ENCODE measurements at regions not wholly inside any gene's neighbourhood (a gene's known extent, or its start where the extent isn't known, plus 50 kb on each side); places are given as distances from the start of the nearest gene placed in this dataset.

DNA sequence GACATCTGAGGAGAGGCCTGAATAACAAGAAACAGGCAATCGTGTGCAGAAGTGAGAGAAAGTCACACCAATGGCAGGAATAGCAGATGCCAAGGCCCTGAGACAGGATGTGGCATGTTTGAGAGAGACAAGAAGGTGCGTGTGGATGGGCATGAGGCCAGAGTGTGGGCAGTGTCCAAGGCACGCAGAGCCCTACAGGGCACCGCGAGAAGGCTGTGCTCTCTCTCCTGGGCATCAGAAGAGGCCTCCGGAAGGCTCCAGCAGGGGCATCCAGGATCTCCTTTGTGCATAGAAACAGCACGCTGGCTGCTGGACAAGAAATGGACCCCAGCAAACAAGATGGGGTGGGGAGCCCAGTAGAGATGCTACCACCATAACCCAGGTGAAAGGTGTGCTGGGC, 239.0 kb upstream of the RAB6C start:
- DNase-seq (ENCODE audit: extremely low read depth in 1 of 11, low read depth in 9 of 11, low spot score in 4 of 11): no peak

DNA sequence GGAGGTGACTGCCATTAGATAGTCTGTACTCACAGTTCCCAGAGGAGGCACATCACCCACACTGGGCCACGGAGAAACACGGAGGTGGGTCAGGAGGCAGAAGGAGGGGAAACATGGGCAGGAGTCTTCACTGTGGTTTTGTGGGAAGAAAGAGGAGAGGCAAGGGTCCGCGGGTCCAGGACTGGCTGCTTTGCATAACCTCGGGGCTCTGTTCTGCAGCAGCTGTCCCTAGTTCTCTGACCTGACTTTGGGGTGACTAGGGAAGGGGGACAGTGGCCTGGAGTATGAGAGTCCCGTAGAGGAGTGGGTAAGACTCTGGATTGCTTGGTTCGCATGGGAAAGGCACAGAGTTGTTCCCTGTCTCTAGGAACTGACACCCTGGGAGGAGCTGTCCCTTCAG, 238.3 kb upstream of the RAB6C start:
- no peak for DNase-seq (ENCODE audit: extremely low read depth in 1 of 11, low read depth in 9 of 11, low spot score in 4 of 11)

DNA sequence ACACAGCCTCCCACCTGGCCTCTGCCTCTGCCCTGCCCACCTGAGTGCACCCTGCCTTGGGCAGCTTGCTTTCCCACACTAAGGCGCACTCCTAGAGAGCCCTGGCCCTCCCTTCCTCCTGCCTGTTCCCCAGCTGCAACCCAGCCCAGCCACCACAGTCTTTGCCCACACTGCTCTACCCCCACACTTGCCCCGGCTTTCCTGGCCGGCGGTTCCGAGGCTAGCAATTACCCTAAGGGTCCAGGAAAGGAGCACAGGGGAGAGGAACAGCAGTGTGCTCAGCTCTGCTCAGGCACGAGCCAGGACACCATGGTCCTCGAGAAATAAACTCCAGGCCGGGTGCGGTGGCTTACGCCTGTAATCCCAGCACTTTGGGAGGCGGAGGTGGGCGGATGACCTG, 237.8 kb upstream of the RAB6C start:
- DNase-seq (ENCODE audit: extremely low read depth in 1 of 11, low read depth in 9 of 11, low spot score in 4 of 11): no peak

DNA sequence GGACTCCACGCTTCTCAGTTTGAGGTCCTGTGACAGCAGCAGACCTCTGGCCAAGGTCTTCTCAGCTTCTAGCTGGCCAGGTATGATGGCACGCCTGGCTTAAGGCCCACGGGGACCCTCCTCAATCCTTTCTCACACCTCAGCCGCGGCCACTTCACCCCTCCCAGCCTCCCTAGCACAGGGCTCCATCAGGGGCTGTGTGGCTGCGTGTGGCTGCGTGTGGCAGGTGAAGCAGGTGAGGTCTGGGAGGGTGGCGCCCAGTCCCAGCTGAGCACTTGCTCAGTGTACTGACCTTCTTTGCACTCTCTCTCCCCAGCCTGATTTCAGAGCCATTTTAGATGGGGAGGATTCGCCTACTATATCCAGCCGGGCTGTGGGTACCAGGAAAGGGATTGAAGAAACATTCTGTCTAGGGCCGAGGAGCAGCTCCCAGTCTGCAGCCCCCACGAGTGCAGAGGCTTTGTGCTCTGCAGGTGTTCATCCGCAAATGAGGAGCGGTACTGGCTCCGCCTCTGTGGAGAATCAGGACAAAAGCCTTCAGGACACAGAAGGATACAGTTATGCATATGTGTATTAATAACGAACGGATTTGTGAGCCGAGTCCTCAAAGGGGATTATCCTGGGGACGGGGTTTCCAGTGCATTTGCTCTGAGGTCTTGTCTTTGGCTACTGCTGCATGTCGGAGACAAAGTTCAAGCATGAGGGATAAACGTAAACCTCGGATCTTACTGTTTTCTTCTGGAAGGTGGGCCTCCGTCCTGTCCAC, 236.9 kb upstream of the RAB6C start:
- DNase-seq (ENCODE audit: extremely low read depth in 1 of 11, low read depth in 9 of 11, low spot score in 4 of 11): no peak

DNA sequence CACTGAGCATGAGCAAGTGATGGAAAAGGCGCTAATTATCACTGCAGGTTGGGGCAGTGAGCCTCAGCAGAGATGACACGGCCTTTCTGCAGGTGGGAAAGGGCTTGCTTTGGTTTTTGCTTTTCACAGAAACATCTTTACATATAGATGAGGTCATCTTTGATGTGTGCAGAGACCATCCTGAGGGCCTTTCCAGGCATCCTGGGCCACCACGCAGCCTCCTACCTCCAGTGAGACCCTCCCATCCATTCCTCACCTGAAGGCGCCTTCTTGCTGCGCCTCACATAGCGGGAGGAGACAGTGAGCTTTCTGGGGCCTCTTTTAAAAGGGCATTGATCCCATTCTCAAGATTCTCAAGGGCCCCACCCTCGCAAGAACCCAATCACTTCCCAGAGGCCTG, 235.3 kb upstream of the RAB6C start:
- DNase-seq (ENCODE audit: extremely low read depth in 1 of 11, low read depth in 9 of 11, low spot score in 4 of 11): no peak

DNA sequence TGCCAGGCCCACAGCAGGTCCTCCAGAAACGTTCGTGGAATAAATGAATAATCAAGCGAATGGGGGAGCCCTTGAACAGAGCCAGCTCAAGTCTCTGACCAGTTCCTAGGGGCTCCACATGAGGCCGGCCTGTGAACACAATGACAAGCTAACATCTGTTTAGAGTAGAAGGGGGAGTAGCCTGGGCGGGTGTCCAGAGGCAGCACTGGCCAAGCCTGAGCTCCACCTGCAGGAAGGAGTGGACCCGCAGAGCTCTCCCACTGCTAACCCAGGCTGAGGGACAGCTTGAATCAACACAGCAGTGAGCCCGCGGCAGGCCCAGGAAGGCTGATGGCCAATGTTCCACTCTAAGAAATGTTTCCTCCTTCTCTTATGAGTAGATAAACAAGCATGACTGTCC, 234.8 kb upstream of the RAB6C start:
- DNase-seq (ENCODE audit: extremely low read depth in 1 of 11, low read depth in 9 of 11, low spot score in 4 of 11): peak in 1 of 11 donors; percentile 39

DNA sequence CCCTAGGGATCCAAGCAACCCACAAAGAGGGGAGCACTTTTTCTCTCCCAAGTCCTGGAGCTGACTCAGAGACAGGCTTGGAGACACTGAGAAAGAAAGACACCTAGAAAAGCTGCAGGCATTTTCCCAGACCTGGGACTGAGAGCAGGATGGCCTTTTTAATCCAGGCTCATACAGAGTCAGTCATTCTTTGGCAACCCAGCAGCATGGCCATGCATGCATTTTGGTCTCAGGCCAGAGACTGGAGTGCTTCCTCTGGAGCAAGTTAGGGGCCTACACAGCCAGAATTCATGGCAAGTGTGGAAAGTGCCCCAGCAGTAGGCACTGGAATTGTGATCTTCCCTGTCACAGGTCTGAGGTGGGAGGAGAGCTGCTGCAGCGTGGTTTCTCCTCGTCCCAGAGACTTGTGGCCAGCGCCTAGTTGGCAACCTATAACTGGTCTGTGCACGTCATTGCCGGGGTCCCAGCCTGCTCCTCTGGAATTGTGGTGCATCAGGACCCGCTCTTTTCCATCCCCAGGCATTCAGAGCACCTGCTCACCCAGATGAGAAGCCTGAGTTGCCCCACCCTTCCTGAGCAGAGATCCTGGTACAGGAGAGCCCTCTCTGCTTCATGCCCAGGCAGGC, 231.9 kb upstream of the RAB6C start:
- no peak for DNase-seq (ENCODE audit: extremely low read depth in 1 of 11, low read depth in 9 of 11, low spot score in 4 of 11)

DNA sequence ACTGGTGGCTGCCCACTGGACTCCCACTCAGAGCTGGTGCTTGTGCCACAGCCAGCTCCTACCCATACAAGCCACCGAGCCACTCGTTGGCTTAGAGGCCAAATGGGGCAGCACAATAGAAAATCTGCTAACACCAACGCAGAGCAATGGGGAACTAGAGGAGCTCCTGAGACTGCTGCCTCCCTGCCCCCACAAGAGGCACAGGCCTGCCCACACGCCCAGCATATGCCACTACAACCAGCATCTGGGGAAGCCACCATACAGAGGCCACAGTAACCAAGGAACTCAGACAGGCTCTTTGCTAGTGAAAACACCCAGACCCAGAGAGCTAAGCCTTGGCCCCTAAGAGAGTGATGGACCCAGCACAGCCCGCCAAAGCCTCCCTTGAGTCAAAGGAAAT, 231.2 kb upstream of the RAB6C start:
- DNase-seq (ENCODE audit: extremely low read depth in 1 of 11, low read depth in 9 of 11, low spot score in 4 of 11): no peak

DNA sequence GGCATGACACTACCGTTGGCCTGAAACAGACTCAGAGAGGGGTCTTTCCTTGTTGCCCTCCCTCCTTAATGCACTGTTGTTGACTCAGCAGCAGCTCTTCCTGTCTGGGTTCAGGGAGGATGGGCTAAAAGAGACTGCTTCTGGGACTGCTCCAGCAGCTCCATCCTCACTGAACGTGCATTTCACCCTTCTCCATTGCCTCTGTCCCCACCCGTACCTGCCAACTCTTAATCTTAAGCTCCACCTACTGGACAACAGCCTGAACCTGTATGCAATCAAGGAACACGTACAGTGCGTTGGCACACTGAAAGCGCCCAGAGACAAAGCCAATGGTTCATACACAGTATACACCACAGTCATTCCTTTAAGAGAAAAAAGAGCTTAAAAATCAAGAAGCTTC, 230.8 kb upstream of the RAB6C start:
- DNase-seq (ENCODE audit: extremely low read depth in 1 of 11, low read depth in 9 of 11, low spot score in 4 of 11): no peak

DNA sequence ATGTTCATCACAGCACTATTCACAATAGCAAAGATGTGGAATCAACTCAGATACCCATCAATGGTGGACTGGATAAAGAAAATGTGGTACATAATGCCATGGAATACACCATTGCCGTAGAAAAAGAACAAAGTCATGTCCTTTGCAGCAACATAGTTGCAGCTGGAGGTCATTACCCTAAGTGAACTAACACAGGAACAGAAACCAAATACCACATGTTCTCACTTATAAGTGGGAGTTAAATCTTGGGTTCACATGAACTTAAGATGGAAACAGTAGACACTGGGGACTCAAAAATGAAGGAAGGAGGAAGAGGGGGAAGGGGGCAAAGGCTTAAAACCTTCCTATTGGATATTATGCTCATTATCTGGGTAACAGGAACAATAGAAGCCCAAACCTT, 228.1 kb upstream of the RAB6C start:
- DNase-seq (ENCODE audit: extremely low read depth in 1 of 11, low read depth in 9 of 11, low spot score in 4 of 11): no peak

DNA sequence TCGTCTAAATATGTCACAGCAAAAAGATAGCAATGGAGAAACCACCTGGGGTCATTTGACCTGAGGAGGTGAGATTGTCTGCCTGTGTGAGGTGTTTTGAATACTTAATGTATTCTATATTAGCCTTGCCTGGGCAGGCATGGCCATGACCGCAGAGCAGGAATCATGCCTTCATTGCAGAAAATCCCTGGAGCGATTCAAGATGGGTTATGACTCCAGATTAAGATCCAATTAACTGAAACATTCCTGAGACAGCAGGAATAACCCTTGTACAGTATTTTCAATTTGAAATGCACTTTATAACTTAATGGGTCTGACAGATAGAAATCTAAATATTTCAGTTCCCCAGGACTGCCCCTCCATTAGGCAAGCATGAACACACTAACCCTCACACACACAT, 227.3 kb upstream of the RAB6C start:
- no peak for DNase-seq (ENCODE audit: extremely low read depth in 1 of 11, low read depth in 9 of 11, low spot score in 4 of 11)

DNA sequence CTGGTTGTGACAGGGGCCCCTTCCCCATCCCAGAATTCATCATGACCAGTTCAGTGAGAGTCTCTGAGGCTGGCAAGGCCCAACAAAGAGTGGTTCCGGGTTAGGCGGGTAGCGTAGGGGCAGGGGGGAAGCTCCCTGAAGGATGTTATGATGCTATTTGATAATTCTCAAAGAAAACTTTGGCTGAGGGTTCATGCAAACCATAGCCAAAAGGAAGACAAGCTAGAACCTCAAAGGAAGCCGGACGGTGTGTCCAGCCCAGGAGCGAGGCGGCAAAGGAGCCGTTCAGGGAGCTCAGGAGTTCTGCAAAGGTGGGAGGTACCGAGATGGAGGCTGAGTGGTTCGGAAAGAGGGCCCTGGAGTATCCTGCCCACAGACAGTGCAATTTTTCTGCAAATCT, 226.8 kb upstream of the RAB6C start:
- no peak for DNase-seq (ENCODE audit: extremely low read depth in 1 of 11, low read depth in 9 of 11, low spot score in 4 of 11)

DNA sequence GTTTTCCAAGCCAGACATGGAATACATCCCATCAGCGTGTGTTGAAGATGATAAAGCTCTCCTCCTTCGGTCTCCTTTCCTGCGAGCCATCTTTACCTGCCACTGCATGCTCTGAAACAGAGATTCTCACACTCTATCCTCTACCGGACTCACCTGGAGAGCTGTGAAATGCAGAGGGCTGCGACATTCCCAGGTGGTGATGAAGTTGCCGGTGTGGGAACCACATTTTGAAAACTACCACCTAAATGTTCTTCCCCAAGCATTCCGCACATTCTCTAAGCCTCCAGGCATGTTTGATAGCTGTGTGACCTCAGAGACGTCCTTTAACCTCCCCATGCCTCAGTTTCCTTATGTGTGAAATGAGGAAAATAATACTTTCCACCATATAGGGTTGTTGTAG, 226.2 kb upstream of the RAB6C start:
- no peak for DNase-seq (ENCODE audit: extremely low read depth in 1 of 11, low read depth in 9 of 11, low spot score in 4 of 11)

DNA sequence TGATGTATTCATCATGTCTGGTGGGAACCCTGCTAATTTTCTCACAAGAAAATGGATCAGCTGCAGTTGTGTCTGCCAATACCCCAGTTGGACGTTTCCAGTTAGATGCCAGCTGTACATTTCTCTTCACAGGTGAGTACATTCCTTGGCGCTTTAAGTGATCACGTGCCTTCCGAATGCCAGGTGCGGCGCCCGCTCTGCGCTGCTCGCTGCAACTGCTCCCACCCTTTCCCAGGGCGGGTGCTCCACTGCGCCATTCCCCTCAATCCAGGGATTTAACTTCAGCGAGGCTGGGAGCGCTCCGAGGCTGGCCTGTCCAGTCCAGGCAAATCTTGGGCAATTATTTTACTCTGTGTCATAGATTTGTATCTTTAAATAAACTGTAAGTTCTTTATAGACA, 225.0 kb upstream of the RAB6C start:
- no peak for DNase-seq (ENCODE audit: extremely low read depth in 1 of 11, low read depth in 9 of 11, low spot score in 4 of 11)

DNA sequence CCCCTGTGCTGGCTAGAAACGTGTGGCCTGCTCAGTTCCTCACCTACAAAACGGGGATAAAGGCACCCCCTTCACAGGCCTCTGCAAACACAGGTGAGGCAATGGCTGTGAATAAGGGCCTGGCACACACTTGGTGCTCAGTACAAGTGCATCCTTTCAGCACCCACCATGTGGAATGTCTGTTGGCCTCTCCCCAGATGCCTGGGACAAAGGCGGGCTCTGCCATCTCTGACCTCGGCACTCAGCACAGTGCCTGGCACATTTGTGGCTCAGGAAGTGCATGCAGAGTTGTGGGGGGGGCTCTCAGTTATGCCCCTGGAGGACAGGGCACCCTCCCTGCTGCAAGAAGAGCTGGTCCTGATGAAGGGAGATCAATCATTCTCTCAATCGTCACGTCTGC, 224.6 kb upstream of the RAB6C start:
- no peak for DNase-seq (ENCODE audit: extremely low read depth in 1 of 11, low read depth in 9 of 11, low spot score in 4 of 11)

DNA sequence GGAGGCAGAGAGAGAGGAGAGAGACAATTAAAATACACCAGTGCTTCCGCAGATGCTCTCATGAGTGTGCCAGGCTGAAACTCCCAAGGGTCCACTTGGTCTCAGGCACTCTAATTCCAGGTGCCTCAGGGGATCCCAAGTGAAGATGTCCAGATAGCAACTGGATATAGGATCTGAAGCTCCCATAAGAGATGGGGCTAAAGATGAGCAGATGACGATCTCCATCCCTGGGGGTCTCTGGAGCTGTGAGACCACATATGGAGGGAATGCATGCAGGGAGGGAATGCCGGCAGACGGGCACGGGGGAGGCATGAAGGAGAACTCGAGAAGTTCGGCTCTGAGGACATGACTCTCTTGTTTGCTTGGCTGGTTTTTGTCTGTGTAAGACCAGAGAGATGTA, 223.7 kb upstream of the RAB6C start:
- no peak for DNase-seq (ENCODE audit: extremely low read depth in 1 of 11, low read depth in 9 of 11, low spot score in 4 of 11)

DNA sequence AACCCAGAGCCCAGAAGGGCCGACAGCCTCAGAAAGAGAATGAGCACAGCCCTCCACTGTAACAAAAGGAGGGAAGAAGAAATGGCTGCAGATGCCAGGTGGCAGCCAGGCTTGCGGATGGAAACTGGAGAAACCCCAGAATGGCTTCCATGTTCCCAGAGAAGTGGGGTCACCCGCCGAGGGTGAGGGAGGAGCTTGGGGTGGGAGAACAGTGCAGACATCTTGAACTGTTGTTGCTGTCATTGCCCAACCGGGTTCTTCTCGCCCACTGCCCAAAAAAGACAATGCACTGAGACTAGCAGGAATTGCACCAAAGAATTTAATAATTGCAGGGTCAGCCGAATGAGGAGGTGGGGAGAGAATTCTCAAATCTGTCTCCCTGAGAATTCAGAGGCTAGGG, 223.2 kb upstream of the RAB6C start:
- DNase-seq (ENCODE audit: extremely low read depth in 1 of 11, low read depth in 9 of 11, low spot score in 4 of 11): no peak

DNA sequence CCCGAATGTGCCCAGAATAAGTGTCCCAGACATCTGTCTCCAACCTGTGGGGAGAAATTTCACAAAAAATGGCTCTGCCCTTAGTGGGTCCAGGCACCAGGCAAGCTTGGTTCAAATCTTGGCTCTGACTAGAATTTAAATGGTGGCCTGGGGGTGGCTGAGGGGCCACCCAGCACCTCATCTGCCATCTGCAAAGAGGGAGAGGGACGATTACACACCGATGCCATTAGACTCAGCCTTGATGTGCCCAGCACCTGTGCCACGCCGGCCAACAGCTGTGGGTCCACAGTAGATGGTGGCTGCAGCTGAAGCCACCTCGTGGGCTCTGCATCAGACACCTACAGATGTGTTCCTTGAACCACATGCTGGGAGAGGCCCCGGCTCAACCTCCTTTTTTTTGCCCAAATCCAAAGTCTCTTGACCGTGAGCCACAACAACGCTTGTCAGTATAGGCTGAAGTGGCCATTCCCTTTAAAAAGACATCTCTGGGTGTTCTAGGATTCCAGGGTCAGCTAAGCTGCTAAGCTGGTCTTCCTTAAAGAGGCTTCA, 222.0 kb upstream of the RAB6C start:
- DNase-seq (ENCODE audit: extremely low read depth in 1 of 11, low read depth in 9 of 11, low spot score in 4 of 11): no peak

DNA sequence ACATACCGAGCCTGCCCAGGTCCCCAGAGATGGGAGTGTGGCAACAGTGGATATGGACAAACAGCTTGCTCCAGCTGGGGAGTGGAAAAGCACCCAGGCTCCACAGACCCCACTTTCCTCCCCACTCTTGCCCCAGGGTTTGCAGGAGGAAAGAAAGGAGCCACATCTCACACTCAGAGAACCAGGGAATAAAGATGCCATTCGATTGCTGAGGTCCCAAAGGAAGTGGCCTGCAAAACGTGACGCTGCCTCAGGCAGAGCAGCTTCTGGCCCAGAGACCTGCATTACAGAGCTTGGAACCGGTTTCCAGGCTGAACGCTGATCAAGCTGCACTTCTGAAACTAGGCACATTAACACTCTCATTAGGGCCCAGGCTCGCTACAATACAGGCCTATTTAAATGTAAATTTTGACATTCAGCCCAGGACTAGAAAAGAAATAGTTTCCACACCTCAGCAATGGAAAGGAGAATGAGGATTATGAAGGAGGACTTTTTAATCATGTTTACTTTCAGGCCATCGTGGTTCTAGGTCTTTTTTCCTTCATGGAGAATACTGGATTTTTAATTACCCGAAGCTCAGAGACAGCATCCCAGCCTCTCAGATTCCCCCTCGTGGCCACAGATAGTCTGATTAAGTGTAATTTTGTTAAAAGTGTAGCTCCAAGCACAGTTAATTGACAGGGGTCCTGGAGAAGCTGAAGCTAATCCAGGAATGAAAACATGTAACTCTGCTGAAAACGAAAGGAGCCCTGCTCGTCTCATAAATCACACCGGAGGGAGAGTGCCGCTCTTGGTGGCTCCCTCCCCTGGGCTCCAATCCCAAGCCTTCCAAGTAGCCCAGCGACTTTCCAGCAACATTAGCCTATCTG, 221.3 kb upstream of the RAB6C start:
- DNase-seq (ENCODE audit: extremely low read depth in 1 of 11, low read depth in 9 of 11, low spot score in 4 of 11): no peak
